ENCODE measurements at regions not wholly inside any gene's neighbourhood (a gene's known extent, or its start where the extent isn't known, plus 50 kb on each side); places are given as distances from the start of the nearest gene placed in this dataset.
A peak's percentile ranks its signal among the peaks of the same experiment; 100 is the strongest.

DNA sequence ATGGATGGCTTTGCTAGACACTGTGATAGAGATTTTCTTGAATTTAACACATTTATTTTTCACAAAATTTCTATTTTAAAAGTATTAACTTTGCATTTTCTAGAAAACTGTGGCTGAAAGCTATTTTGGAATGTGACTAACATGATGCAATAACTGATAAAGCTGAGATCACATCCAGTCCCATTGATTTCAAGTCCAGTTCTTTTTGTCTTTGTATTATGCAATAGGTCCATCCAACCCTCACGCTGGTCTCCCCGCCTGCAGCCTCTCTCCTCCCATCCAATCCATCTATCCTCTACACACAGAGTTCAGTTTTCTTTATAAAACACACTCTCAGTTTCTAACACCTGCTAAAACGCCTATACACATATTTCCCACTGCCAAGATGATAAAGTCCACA is 178.8 kb downstream of the CNTN3 start:
- H3K4me3 ChIP-seq: no peak overlapping the region
- 40 to 44% methylated on average over 3 of the region's 3 CpGs for WGBS, 2 experiments (ENCODE audit: low coverage in 1 of 2, low lambda C conversion rate in 2 of 2, missing lambda C conversion rate in 2 of 2)
- TF ChIP-seq EZH2 (IDR thresholded peaks at IDR 0.05; ENCODE audit: insufficient read depth, poor library complexity, severe bottlenecking): no peak
- no peak for TF ChIP-seq EZH2phosphoT487 (IDR thresholded peaks at IDR 0.05; ENCODE audit: insufficient read depth, low read depth)
- H3K4me1 ChIP-seq (ENCODE audit: insufficient read depth): no peaks in the 10 kb centered on the region
- in situ Hi-C loops (cut with MboI): no loop called here
- no peaks in the 10 kb centered on the region for H3K9me3 ChIP-seq (ENCODE audit: low read depth)
- H3K27ac ChIP-seq: no peak overlapping the region
- no peaks in the 10 kb centered on the region for H3K27me3 ChIP-seq (replicated peaks; ENCODE audit: insufficient read depth)
- no peaks in the 10 kb centered on the region for H3K79me2 ChIP-seq (ENCODE audit: insufficient read depth)
- H3K9ac ChIP-seq: no peak overlapping the region
- H3K9me2 ChIP-seq (ENCODE audit: insufficient read depth): no peaks in the 10 kb centered on the region
- no peak overlapping the region for H2AFZ ChIP-seq
- DNase-seq: no peak
- H3F3A ChIP-seq (ENCODE audit: insufficient read depth): no peaks in the 10 kb centered on the region
- no peaks in the 10 kb centered on the region for H4K20me1 ChIP-seq (ENCODE audit: insufficient read depth)
- H3K36me3 ChIP-seq (ENCODE audit: low read depth): no peaks in the 10 kb centered on the region
- no peak overlapping the region for H3K4me2 ChIP-seq (ENCODE audit: unreplicated experiment)

DNA sequence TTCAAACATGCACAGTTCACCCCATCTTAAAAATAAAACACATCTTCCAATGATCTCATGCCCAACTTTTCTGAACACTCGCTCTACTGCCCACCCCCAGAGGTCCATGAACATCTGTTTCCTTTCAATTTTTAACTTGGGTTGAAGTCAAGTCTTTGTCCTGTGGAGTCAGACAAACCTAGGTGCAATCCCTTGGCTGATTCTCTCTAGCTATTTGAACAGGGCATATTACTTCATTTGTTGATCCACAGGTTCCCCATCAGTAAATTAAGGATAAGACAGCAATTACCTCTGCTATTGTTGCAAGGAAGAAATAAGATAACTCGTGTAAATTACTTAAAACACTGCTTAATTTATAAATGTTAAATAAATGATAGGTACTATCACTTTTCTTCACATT is 180.1 kb downstream of the CNTN3 start:
- no peak overlapping the region for H3K27ac ChIP-seq
- no peaks in the 10 kb centered on the region for H3K9me3 ChIP-seq (ENCODE audit: low read depth)
- TF ChIP-seq EZH2phosphoT487 (IDR thresholded peaks at IDR 0.05; ENCODE audit: insufficient read depth, low read depth) (no peak), EZH2 (IDR thresholded peaks at IDR 0.05; ENCODE audit: insufficient read depth, poor library complexity, severe bottlenecking) (no peak)
- in situ Hi-C loops (cut with MboI): no loop called here
- H2AFZ ChIP-seq: no peak overlapping the region
- no peak overlapping the region for H3K4me3 ChIP-seq
- no peaks in the 10 kb centered on the region for H4K20me1 ChIP-seq (ENCODE audit: insufficient read depth)
- no peak overlapping the region for H3K4me2 ChIP-seq (ENCODE audit: unreplicated experiment)
- peaks cover 3% of the 10 kb centered on the region; the same call in 1 of the 2 replicates for H3F3A ChIP-seq (ENCODE audit: insufficient read depth)
- WGBS, 2 experiments (ENCODE audit: low coverage in 1 of 2, low lambda C conversion rate in 2 of 2, missing lambda C conversion rate in 2 of 2): 59 to 62% methylated on average over 2 of the region's 2 CpGs
- no peak overlapping the region for H3K9ac ChIP-seq
- no peak for DNase-seq
- H3K79me2 ChIP-seq (ENCODE audit: insufficient read depth): no peaks in the 10 kb centered on the region
- H3K27me3 ChIP-seq (replicated peaks; ENCODE audit: insufficient read depth): no peaks in the 10 kb centered on the region
- H3K36me3 ChIP-seq (ENCODE audit: low read depth): no peaks in the 10 kb centered on the region
- H3K4me1 ChIP-seq (ENCODE audit: insufficient read depth): no peaks in the 10 kb centered on the region
- no peaks in the 10 kb centered on the region for H3K9me2 ChIP-seq (ENCODE audit: insufficient read depth)

DNA sequence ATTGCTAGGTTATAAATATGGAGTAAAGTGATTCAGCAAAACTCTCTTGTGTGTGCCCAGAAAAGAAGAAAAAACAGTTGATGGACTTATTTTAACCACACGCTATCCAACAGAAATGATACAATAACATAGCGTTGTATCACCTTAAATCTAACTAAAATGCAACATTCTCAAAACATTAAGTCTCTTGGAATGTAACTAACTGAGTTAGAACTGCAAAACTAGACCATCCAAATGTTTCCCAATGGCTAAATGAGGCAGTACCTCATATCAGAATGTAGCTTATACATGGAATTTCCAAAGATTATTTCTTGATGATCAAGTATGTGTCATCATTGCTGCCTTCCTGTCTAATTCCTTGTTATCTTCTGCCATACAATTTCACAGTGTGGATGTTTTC is 187.9 kb downstream of the CNTN3 start:
- no peaks in the 10 kb centered on the region for H3K27me3 ChIP-seq (replicated peaks; ENCODE audit: insufficient read depth)
- 4 to 9% methylated on average over 2 of the region's 2 CpGs for WGBS, 2 experiments (ENCODE audit: low coverage in 1 of 2, low lambda C conversion rate in 2 of 2, missing lambda C conversion rate in 2 of 2)
- peak overlapping the region; percentile 84 for H3K9ac ChIP-seq
- peak overlapping the region; percentile 40 for H2AFZ ChIP-seq
- TF ChIP-seq EZH2 (IDR thresholded peaks at IDR 0.05; ENCODE audit: insufficient read depth, poor library complexity, severe bottlenecking): no peak
- no peak for TF ChIP-seq EZH2phosphoT487 (IDR thresholded peaks at IDR 0.05; ENCODE audit: insufficient read depth, low read depth)
- peaks cover 33% of the 10 kb centered on the region for H3K4me1 ChIP-seq (ENCODE audit: insufficient read depth)
- peak overlapping the region; percentile 57 for H3K4me3 ChIP-seq
- H3K4me2 ChIP-seq (ENCODE audit: unreplicated experiment): peak overlapping the region; percentile 90
- no peaks in the 10 kb centered on the region for H3K79me2 ChIP-seq (ENCODE audit: insufficient read depth)
- no peaks in the 10 kb centered on the region for H3K9me3 ChIP-seq (ENCODE audit: low read depth)
- peak; percentile 87 for DNase-seq
- in situ Hi-C loops (cut with MboI): no loop called here
- no peaks in the 10 kb centered on the region for H3K36me3 ChIP-seq (ENCODE audit: low read depth)
- no peaks in the 10 kb centered on the region for H4K20me1 ChIP-seq (ENCODE audit: insufficient read depth)
- peaks cover 29% of the 10 kb centered on the region for H3F3A ChIP-seq (ENCODE audit: insufficient read depth)
- H3K27ac ChIP-seq: peak overlapping the region; percentile 99
- no peaks in the 10 kb centered on the region for H3K9me2 ChIP-seq (ENCODE audit: insufficient read depth)

DNA sequence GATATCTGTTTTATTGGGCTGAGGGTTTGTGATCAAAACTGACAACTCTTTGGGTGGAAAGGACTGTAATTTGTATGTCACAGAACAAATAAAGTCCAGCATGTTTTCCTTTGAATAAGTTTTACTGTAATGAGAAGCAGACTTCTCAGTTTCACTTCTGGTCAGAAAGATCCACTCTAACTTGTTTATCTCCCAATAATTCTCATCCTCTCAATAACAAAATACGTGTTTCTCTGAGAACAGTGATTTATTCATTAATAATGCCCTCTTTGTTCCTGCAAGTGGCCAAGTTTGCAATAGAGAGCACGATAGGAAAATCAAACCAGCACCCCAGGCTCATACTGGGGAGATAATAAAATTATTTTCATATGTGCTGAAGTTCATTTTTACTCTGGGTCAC is 190.6 kb downstream of the CNTN3 start:
- TF ChIP-seq EZH2phosphoT487 (IDR thresholded peaks at IDR 0.05; ENCODE audit: insufficient read depth, low read depth) (no peak), EZH2 (IDR thresholded peaks at IDR 0.05; ENCODE audit: insufficient read depth, poor library complexity, severe bottlenecking) (no peak)
- 17 to 28% methylated on average over 2 of the region's 2 CpGs for WGBS, 2 experiments (ENCODE audit: low coverage in 1 of 2, low lambda C conversion rate in 2 of 2, missing lambda C conversion rate in 2 of 2)
- no peaks in the 10 kb centered on the region for H3K9me3 ChIP-seq (ENCODE audit: low read depth)
- H3F3A ChIP-seq (ENCODE audit: insufficient read depth): peaks cover 25% of the 10 kb centered on the region
- DNase-seq: no peak
- peaks cover 42% of the 10 kb centered on the region for H3K4me1 ChIP-seq (ENCODE audit: insufficient read depth)
- no peaks in the 10 kb centered on the region for H3K9me2 ChIP-seq (ENCODE audit: insufficient read depth)
- H3K36me3 ChIP-seq (ENCODE audit: low read depth): no peaks in the 10 kb centered on the region
- peak overlapping the region; percentile 5; the same call in 1 of the 2 replicates for H3K4me3 ChIP-seq
- H3K9ac ChIP-seq: 0 out of 2 replicates have a peak overlapping the region, but pooled peaks have one; percentile 16
- H3K79me2 ChIP-seq (ENCODE audit: insufficient read depth): no peaks in the 10 kb centered on the region
- in situ Hi-C loops (cut with MboI): no loop called here
- H2AFZ ChIP-seq: peak overlapping the region; percentile 65
- H3K27me3 ChIP-seq (replicated peaks; ENCODE audit: insufficient read depth): no peaks in the 10 kb centered on the region
- no peak overlapping the region for H3K27ac ChIP-seq
- H3K4me2 ChIP-seq (ENCODE audit: unreplicated experiment): peak overlapping the region; percentile 16
- no peaks in the 10 kb centered on the region for H4K20me1 ChIP-seq (ENCODE audit: insufficient read depth)

All from GM23248 (cell line).